ENCODE measurements at regions not wholly inside any gene's neighbourhood (a gene's known extent, or its start where the extent isn't known, plus 50 kb on each side); places are given as distances from the start of the nearest gene placed in this dataset.
A peak's percentile ranks its signal among the peaks of the same experiment; 100 is the strongest.

GRCh38 chr15:85947936-85948335 lies 131.7 kb upstream of the AGBL1 start:
- no peaks in the 10 kb centered on the region for H3K36me3 ChIP-seq
- TF ChIP-seq, protein P1, sequence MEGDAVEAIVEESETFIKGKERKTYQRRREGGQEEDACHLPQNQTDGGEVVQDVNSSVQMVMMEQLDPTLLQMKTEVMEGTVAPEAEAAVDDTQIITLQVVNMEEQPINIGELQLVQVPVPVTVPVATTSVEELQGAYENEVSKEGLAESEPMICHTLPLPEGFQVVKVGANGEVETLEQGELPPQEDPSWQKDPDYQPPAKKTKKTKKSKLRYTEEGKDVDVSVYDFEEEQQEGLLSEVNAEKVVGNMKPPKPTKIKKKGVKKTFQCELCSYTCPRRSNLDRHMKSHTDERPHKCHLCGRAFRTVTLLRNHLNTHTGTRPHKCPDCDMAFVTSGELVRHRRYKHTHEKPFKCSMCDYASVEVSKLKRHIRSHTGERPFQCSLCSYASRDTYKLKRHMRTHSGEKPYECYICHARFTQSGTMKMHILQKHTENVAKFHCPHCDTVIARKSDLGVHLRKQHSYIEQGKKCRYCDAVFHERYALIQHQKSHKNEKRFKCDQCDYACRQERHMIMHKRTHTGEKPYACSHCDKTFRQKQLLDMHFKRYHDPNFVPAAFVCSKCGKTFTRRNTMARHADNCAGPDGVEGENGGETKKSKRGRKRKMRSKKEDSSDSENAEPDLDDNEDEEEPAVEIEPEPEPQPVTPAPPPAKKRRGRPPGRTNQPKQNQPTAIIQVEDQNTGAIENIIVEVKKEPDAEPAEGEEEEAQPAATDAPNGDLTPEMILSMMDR (IDR thresholded peaks at IDR 0.05; ENCODE audit: borderline replicate concordance): no peak
- H3K4me3 ChIP-seq: no peak overlapping the region
- no peaks in the 10 kb centered on the region for H3K9me3 ChIP-seq (replicated peaks)
- no peak for DNase-seq
- intact Hi-C loops (cut with micrococcal nuclease): no loop called here
- no peak overlapping the region for H3K27ac ChIP-seq (replicated peaks)
- H3K4me1 ChIP-seq: peaks cover 7% of the 10 kb centered on the region
- H3K27me3 ChIP-seq (ENCODE audit: low read depth): peaks cover 11% of the 10 kb centered on the region

DNA sequence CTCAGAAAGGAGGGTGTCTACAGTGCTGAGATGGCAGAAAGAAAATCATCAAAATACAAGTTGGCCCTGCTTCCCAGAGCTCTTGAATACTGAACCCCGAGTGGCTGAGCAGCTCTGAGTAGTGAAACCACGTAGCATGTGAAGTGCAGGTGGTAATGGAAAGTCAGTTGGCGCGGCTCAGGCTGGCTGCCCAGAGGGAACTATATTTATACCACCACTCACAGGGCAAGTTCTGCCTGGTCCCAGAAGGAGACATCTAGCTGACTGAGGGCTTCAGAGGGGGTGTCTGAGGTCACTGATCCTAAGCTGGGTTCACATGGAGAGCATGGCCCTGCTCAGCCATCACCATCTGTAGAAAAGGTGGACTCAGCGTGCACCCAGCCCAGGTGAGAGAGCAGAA lies 129.6 kb upstream of the AGBL1 start:
- peak; percentile 60 for DNase-seq
- Histone ChIP-seq H3K4me3 (no peak overlapping the region), H3K27me3 (ENCODE audit: low read depth) (peaks cover 11% of the 10 kb centered on the region), H3K27ac (replicated peaks) (no peak overlapping the region), H3K9me3 (replicated peaks) (no peaks in the 10 kb centered on the region), H3K36me3 (no peaks in the 10 kb centered on the region), H3K4me1 (peaks cover 7% of the 10 kb centered on the region)
- TF ChIP-seq, protein P1 (IDR thresholded peaks at IDR 0.05; ENCODE audit: borderline replicate concordance): no peak
- intact Hi-C loops (cut with micrococcal nuclease): no loop called here

GRCh38 chr15:85954586-85954985 lies 125.1 kb upstream of the AGBL1 start:
- intact Hi-C loops (cut with micrococcal nuclease): no loop called here
- Histone ChIP-seq H3K4me3 (no peak overlapping the region), H3K36me3 (no peaks in the 10 kb centered on the region), H3K9me3 (replicated peaks) (no peaks in the 10 kb centered on the region), H3K27ac (replicated peaks) (no peak overlapping the region), H3K4me1 (peaks cover 7% of the 10 kb centered on the region), H3K27me3 (ENCODE audit: low read depth) (peaks cover 15% of the 10 kb centered on the region)
- no peak for DNase-seq
- TF ChIP-seq, protein P1 (IDR thresholded peaks at IDR 0.05; ENCODE audit: borderline replicate concordance): no peak

GRCh38 chr15:85955501-85956391 lies 123.9 kb upstream of the AGBL1 start:
- Histone ChIP-seq H3K4me3 (no peak overlapping the region), H3K27ac (replicated peaks) (no peak overlapping the region), H3K27me3 (ENCODE audit: low read depth) (peaks cover 21% of the 10 kb centered on the region), H3K9me3 (replicated peaks) (no peaks in the 10 kb centered on the region), H3K36me3 (no peaks in the 10 kb centered on the region), H3K4me1 (peaks cover 1% of the 10 kb centered on the region)
- TF ChIP-seq, protein P1 (IDR thresholded peaks at IDR 0.05; ENCODE audit: borderline replicate concordance): no peak
- DNase-seq: no peak
- intact Hi-C loops (cut with micrococcal nuclease): no loop called here

GRCh38 chr15:85956532-85957275 lies 123.0 kb upstream of the AGBL1 start:
- no peaks in the 10 kb centered on the region for H3K4me1 ChIP-seq
- TF ChIP-seq, protein P1 (IDR thresholded peaks at IDR 0.05; ENCODE audit: borderline replicate concordance): no peak
- no peak overlapping the region for H3K4me3 ChIP-seq
- no peaks in the 10 kb centered on the region for H3K36me3 ChIP-seq
- intact Hi-C loops (cut with micrococcal nuclease): no loop called here
- DNase-seq: no peak
- H3K27me3 ChIP-seq (ENCODE audit: low read depth): peaks cover 21% of the 10 kb centered on the region
- H3K27ac ChIP-seq (replicated peaks): no peak overlapping the region
- no peaks in the 10 kb centered on the region for H3K9me3 ChIP-seq (replicated peaks)
